ENCODE measurements at regions not wholly inside any gene's neighbourhood (a gene's known extent, or its start where the extent isn't known, plus 50 kb on each side); places are given as distances from the start of the nearest gene placed in this dataset.
A peak's percentile ranks its signal among the peaks of the same experiment; 100 is the strongest.

DNA sequence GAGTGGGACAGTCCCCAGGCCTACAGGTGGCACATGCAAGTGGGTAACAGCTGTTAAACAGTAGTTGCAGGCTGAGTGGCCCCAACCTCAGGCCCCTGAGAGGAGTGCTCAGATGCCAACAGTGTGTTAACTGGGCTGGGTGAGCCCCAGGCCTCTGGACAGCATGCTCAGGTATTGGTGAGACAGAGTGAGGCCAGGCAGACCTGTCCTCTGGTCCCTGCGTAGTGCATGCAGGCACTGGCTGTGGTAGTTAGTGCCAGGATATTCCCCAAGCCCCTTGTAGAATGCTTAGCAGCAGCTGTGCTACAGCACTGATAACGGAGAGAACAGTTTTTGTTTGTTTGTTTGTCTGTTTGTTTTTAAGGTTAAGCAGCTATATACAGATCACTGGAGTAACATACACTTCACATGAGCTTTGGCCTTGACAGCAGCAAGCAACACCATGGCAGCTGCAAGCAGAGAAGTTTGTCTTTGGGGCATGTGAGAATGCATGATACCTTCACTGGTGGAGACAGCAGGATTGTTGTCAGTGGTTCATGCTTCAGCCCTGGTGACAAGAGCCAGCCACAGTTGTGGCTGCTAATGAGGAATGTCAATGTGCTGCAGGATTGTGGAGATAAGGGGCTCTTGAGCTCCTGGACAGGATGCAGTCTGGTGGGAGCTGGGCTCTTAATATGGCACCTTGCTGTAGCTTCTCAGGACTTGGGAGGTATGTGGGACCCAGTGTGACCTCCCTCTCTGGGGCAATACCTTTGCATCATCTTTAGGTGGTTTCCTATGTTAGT lies 614.4 kb downstream of the CDH11 start:
- Histone ChIP-seq H3K27ac (ENCODE audit: low read length) (no peak overlapping the region), H2AFZ (ENCODE audit: low read length) (no peak overlapping the region), H3K4me2 (ENCODE audit: low read depth, low read length) (no peak overlapping the region), H4K20me1 (ENCODE audit: insufficient read depth, low read length) (no peaks in the 10 kb centered on the region), H3K4me3 (ENCODE audit: low read length) (no peak overlapping the region), H3K9me3 (replicated peaks; ENCODE audit: insufficient read depth, low read length) (no peaks in the 10 kb centered on the region), H3K27me3 (replicated peaks; ENCODE audit: insufficient read depth, low read length) (no peaks in the 10 kb centered on the region), H3K9me2 (replicated peaks; ENCODE audit: insufficient read depth, low read length) (no peaks in the 10 kb centered on the region), H3K9ac (ENCODE audit: low read length) (no peak overlapping the region), H3K4me1 (ENCODE audit: low read length) (no peaks in the 10 kb centered on the region), H3K36me3 (replicated peaks; ENCODE audit: insufficient read depth, low read length) (no peaks in the 10 kb centered on the region), H3F3A (ENCODE audit: insufficient read depth, low read length) (no peaks in the 10 kb centered on the region), H3K79me2 (ENCODE audit: low read length) (no peaks in the 10 kb centered on the region)
- no peak for DNase-seq
- TF ChIP-seq, protein P1, sequence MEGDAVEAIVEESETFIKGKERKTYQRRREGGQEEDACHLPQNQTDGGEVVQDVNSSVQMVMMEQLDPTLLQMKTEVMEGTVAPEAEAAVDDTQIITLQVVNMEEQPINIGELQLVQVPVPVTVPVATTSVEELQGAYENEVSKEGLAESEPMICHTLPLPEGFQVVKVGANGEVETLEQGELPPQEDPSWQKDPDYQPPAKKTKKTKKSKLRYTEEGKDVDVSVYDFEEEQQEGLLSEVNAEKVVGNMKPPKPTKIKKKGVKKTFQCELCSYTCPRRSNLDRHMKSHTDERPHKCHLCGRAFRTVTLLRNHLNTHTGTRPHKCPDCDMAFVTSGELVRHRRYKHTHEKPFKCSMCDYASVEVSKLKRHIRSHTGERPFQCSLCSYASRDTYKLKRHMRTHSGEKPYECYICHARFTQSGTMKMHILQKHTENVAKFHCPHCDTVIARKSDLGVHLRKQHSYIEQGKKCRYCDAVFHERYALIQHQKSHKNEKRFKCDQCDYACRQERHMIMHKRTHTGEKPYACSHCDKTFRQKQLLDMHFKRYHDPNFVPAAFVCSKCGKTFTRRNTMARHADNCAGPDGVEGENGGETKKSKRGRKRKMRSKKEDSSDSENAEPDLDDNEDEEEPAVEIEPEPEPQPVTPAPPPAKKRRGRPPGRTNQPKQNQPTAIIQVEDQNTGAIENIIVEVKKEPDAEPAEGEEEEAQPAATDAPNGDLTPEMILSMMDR (IDR thresholded peaks at IDR 0.05; ENCODE audit: low read length), result no peak
- TF ChIP-seq EZH2 (optimal IDR thresholded peaks at IDR 0.05; ENCODE audit: low read depth, low read length), result no peak
- TF ChIP-seq EZH2phosphoT487 (IDR thresholded peaks at IDR 0.05; ENCODE audit: low read length), result no peak

DNA sequence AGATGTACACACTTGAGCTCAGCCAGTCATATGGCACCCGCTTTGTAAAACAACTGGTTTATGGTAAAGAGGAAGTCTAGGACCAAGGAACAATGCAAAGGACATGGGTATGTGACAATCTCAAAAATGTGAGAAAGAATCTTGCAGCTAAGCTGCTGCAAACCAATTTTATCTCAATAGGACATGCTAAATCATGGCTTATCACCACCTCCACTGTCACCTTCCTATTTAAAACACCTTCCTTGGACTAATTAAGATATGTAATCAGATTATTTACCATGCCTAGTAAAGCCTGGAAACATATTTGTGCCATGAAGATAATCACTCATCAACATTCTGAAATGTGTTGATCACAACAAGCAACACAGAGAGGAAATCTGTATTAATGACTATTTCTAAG lies 622.7 kb downstream of the CDH11 start:
- Histone ChIP-seq H3K9me3 (replicated peaks; ENCODE audit: insufficient read depth, low read length) (no peaks in the 10 kb centered on the region), H3K4me1 (ENCODE audit: low read length) (no peaks in the 10 kb centered on the region), H3K9ac (ENCODE audit: low read length) (no peak overlapping the region), H3K79me2 (ENCODE audit: low read length) (no peaks in the 10 kb centered on the region), H2AFZ (ENCODE audit: low read length) (no peak overlapping the region), H3F3A (ENCODE audit: insufficient read depth, low read length) (no peaks in the 10 kb centered on the region), H3K9me2 (replicated peaks; ENCODE audit: insufficient read depth, low read length) (no peaks in the 10 kb centered on the region), H4K20me1 (ENCODE audit: insufficient read depth, low read length) (no peaks in the 10 kb centered on the region), H3K27ac (ENCODE audit: low read length) (no peak overlapping the region), H3K27me3 (replicated peaks; ENCODE audit: insufficient read depth, low read length) (no peaks in the 10 kb centered on the region), H3K36me3 (replicated peaks; ENCODE audit: insufficient read depth, low read length) (no peaks in the 10 kb centered on the region), H3K4me3 (ENCODE audit: low read length) (no peak overlapping the region), H3K4me2 (ENCODE audit: low read depth, low read length) (no peak overlapping the region)
- TF ChIP-seq, protein P1 (IDR thresholded peaks at IDR 0.05; ENCODE audit: low read length), result no peak
- TF ChIP-seq EZH2phosphoT487 (IDR thresholded peaks at IDR 0.05; ENCODE audit: low read length), result no peak
- no peak for TF ChIP-seq EZH2 (optimal IDR thresholded peaks at IDR 0.05; ENCODE audit: low read depth, low read length)
- DNase-seq, result no peak

DNA sequence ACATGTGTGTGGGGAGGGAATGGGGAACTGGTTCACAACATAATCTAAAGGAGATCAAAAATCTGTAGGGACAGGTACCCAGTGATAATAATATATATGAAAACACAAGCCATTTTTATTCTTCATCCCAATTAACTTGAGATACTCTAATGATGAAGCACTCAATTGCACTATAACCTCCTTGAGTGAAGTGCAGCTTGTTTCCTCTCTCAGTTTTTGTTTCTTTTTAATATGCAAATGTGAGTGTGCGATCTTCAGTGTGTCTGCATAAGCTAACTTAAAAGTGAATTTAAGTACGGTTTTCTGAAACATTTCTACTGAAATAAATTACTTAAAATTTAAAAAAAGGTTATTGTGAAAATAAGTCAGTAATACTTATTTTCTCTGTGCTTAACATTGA lies 623.5 kb downstream of the CDH11 start:
- Histone ChIP-seq H3K9me2 (replicated peaks; ENCODE audit: insufficient read depth, low read length) (no peaks in the 10 kb centered on the region), H3F3A (ENCODE audit: insufficient read depth, low read length) (no peaks in the 10 kb centered on the region), H3K4me2 (ENCODE audit: low read depth, low read length) (peak overlapping the region; percentile 33), H3K4me3 (ENCODE audit: low read length) (peak overlapping the region; percentile 32), H3K4me1 (ENCODE audit: low read length) (no peaks in the 10 kb centered on the region), H3K9me3 (replicated peaks; ENCODE audit: insufficient read depth, low read length) (no peaks in the 10 kb centered on the region), H2AFZ (ENCODE audit: low read length) (peak overlapping the region; percentile 68), H3K36me3 (replicated peaks; ENCODE audit: insufficient read depth, low read length) (no peaks in the 10 kb centered on the region), H3K27me3 (replicated peaks; ENCODE audit: insufficient read depth, low read length) (no peaks in the 10 kb centered on the region), H4K20me1 (ENCODE audit: insufficient read depth, low read length) (no peaks in the 10 kb centered on the region), H3K9ac (ENCODE audit: low read length) (no peak overlapping the region), H3K79me2 (ENCODE audit: low read length) (no peaks in the 10 kb centered on the region), H3K27ac (ENCODE audit: low read length) (no peak overlapping the region)
- no peak for TF ChIP-seq EZH2phosphoT487 (IDR thresholded peaks at IDR 0.05; ENCODE audit: low read length)
- TF ChIP-seq, protein P1 (IDR thresholded peaks at IDR 0.05; ENCODE audit: low read length), result no peak
- DNase-seq, result peak; percentile 41
